ENCODE measurements at regions not wholly inside any gene's neighbourhood (a gene's known extent, or its start where the extent isn't known, plus 50 kb on each side); places are given as distances from the start of the nearest gene placed in this dataset.

DNA sequence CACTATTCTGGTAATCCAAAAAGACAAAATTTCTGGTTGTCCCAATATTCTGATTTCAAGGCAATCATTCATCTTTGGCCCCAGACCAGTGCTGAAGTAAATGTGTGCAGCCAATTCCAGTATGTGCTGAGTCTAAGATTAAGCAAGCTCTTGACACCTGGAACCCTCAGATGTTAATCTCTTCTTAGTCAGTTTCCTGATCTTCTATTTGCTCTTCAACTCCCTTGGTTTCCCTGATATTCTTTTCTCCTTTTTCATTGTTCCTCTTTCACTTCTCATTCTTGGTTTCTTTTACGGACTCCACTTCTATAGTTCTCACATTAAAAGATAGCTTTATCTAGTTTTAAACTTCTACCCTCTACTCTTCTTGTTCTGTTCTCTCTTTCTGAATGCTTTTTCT is 445.7 kb upstream of the FANCL start:
- TF ChIP-seq POLR2A (IDR thresholded peaks at IDR 0.05), result no peak
- TF ChIP-seq, protein P1, sequence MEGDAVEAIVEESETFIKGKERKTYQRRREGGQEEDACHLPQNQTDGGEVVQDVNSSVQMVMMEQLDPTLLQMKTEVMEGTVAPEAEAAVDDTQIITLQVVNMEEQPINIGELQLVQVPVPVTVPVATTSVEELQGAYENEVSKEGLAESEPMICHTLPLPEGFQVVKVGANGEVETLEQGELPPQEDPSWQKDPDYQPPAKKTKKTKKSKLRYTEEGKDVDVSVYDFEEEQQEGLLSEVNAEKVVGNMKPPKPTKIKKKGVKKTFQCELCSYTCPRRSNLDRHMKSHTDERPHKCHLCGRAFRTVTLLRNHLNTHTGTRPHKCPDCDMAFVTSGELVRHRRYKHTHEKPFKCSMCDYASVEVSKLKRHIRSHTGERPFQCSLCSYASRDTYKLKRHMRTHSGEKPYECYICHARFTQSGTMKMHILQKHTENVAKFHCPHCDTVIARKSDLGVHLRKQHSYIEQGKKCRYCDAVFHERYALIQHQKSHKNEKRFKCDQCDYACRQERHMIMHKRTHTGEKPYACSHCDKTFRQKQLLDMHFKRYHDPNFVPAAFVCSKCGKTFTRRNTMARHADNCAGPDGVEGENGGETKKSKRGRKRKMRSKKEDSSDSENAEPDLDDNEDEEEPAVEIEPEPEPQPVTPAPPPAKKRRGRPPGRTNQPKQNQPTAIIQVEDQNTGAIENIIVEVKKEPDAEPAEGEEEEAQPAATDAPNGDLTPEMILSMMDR (IDR thresholded peaks at IDR 0.05), result no peak
- no peak for TF ChIP-seq EP300 (IDR thresholded peaks at IDR 0.05)
